ENCODE measurements at regions not wholly inside any gene's neighbourhood (a gene's known extent, or its start where the extent isn't known, plus 50 kb on each side); places are given as distances from the start of the nearest gene placed in this dataset.
"Not testable (repeated sequence)": the region's sequence is repeated elsewhere in the genome, so short reads cannot be mapped to it uniquely, and the experiment has no call there.

DNA sequence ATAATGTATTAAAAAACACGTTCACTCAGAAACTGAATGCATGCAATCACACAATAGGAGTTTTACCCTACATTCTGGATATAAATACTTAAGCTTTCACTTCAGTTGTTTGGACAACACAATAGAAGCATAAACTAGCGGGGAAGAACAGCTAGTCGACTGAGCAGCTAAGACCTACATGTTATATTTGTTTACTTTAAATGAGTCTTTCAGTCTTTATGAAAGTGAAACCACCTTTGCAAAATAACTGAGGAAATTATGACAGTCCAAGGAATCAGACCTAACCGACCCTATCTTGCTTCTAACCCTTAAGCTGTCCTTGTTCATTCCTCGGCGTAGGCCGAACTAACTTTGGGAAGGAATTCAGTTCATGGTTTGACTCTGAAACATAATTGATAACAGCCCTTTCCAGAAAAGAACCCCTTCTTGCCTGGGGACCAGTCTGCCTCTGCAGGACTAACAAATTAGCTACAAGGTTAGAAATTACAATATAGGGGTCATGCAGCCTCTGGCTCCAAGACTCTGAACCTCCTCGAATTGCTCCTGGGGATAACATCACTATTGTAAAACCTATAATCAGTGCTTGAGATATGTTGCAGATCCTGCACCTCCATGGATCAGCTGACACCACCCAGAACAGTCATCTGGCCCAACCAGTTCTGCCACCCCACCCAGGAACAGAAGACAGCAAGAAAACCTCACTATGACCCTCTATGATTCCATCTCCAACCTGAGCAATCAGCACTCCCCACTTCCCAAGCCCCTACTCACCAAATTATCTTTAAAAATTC is 185.1 kb upstream of the KLF6 start:
- no peak for DNase-seq

DNA sequence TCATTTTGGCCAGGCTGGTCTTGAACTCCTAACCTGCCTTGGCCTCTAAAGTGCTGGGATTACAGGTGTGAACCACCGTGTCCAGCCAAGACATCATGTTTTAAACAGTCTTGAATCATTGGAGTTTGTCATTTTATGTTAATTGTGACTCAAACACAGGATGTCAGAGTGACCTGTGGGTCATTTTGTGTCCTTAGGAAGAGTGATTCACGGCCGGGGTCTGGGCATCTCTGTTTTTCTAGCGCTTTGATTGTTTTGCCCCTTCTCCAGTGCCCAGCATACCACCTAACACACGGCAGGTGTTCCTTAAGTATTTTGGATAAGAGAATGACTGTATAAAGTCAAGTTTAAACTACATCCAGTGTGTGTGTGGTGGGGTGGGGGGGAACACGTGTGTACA is 183.7 kb upstream of the KLF6 start:
- DNase-seq = no peak

DNA sequence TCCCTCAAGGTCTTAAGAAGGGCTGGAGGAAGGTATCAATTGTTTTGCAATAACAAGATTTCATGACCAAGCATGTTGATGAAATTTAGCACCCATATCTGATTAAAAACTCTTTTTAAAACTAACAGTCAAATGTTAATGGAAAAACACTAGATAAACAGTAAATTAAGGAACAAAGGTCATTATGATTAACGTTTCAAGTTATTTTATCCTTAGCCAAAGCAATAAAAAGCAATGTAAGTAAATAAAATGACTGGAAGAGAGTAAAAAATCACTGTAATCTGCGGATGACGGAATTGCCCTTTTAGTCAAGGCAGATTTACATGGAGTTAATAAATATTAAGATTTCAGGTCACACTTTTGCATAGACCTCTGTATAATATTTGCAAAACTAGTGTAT is 179.5 kb upstream of the KLF6 start:
- no peak for DNase-seq

DNA sequence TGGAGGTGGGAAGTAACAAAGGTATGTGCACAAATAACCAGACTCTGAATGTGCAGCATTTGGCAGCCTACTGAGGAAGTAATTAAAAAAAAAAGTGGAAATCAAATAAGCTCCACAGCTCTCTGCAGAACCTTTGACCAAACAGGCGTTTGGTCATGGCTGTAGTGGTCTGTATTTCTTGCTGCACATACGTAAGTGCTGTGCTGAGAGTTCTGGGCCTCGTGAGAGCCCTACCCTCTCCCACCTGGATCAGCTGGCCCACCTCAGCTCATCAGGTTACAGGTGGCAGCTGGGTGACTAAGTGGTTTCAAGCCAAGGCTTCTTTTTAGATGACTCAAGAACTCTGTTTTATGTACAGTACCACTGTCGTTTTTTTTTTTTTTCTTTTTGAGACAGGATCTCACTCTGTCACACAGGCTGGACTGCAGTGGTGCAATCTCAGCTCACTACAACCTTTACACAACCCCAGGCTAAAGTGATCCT is 178.2 kb upstream of the KLF6 start:
- DNase-seq = no peak

- DNase-seq = no peak
These were observed 176.1 kb upstream of the KLF6 start for GRCh38 chr10:3961082-3961481.

- no peak for DNase-seq
These were observed 175.5 kb upstream of the KLF6 start for GRCh38 chr10:3960496-3960895.

DNA sequence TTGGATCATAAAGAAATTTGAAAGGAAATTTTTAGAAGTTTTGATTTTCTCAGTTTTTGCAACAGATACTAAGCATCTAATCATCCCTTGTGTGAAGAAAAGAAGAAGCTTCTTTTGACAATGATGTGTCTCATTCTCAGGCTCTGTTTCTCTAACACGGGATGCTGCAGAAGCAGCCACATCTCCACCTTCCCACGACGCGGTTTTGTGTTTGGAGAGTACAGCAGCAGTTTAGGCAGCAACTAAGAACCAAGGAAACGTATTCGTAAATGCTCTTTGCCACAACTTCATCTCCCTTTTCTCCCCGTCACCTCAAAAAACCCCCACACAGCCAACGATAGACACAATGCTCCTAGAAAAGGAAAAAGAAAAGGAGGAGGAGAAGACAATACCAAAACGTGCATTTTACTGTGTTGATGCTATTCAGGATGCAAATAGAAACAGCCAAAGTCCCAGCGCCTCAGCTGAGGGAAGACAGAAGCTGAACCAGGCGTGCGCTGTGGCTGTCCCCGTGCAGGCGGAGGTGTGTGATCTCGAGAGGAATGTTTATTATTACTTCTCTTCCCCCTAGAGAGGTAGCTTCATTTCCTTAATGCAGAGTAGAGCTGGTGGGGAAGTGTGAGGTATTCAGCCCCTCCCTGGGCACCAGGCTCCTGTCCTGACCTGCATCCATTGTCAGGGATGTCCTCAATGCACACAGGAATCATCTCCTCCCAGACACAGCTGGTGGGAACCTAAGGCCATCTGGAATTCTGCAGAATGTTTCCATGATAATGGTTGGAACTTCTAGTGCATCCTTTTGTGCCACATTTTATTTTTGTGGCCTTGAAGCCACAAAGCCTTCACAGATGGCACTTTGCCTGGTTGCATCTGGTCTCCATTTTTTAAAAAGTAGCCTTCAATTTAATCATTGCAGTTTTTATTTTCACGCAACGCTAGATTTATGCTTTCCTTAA is 174.6 kb upstream of the KLF6 start:
- DNase-seq = no peak

DNA sequence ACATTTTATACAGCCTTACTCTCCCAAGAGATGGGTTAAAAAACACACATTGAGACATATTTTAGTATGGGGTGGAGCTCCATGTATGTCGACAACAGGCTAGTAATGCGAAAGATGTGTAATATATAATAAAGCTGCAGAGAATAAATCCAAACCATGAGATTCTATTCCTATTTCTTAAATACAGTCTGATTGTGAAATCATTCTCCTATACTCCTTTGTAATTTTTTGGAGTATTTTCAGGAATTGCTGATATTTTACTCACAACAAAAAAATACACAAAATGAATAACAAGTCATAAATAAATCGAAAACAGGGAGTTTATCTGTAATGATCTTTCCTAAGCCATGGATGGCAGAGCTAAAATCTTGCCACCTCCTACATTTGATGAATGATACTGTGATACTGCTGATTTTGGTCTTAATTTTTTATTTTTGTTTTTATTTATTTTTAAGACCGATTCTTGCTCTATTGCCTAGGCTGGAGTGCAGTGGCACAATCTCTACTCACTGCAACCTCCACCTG is 173.5 kb upstream of the KLF6 start:
- DNase-seq = no peak

- DNase-seq = no peak
These were observed 171.1 kb upstream of the KLF6 start for GRCh38 chr10:3955955-3956617.

DNA sequence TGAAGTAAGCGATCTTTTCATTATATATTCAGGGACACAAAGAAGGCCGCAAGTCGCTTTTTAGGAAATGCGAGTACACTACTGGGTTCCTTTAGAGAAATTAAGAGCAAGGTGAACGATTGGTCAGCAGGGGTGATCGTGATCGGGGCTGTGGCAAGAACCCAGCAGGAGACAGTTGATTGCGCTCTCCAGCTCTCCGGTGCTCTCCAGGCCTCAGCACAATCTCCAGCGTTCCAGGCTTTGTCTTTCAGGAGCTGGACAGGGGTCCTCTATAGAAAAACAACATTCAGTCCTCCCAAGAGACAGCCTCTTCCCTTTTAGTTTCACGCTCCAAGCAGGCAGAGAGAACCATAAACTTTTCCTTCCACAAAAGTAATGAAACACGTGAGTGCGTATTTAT is 170.5 kb upstream of the KLF6 start:
- DNase-seq = no peak

DNA sequence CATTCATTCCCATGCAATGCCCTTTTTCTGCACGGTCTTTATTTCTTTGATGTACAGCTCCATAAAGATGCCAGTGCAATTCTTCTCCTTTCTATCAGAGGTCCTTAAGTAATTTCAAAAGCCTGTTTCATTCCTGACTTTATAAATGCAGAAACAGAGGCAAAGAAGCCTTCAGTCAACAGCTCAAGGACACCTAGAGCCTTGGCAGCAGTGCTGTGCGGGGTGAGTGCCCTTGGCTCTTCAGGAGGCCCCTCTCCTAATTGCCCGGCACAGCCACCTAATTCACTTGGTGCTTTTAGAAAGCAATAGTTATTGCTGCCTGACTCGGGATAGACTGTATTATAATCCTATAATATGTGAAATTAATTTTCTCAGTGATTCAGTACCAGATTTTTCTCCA is 169.6 kb upstream of the KLF6 start:
- DNase-seq = no peak

DNA sequence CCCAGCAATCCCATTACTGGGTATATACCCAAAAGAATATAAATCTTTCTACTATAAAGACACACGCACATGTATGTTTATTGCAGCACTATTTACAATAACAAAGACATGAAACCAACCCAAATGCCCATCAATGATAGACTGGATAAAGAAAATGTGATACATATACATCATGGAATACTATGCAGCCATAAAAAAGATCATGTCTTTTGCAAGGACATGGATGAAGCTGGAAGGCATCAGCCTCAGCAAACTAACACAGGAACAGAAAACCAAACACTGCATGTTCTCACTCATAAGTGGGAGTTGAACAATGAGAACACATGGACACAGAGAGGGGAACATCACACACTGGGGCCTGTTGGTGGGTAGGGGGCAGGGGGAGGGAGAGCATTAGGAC is 169.0 kb upstream of the KLF6 start:
- not testable (repeated sequence) for DNase-seq

GRCh38 chr10:3951993-3952392 is 167.0 kb upstream of the KLF6 start:
- DNase-seq = no peak

DNA sequence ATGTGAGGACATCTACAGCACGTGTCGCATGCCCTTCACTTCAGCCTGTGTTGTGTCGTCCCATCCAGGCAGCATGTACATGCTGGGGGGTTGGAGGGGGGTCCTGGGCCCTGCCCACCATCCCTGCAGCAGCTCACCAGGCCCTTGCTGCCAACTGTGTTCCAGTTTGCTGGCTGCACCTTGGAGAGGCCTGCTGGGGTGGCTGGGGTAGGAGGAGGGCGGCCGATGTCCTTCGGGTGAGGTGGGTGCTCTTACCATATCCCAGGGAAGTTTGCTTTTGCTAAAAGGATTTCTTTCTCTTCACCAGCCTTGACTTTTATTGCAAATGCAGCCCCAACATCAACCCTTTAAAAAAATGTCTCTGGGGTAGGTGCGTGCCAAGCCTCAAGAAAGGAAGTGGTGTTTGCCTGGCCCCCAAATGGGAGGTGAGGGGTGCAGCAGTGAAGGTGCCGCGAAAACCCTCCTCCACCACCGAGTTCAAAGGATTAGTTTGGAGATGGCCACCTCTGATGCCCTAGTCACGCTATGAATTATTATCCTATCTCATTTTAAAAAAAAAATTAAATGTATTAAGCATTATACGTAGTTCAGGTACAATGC is 165.8 kb upstream of the KLF6 start:
- DNase-seq = no peak

- DNase-seq = no peak
These were observed 164.7 kb upstream of the KLF6 start for GRCh38 chr10:3949711-3950110.

DNA sequence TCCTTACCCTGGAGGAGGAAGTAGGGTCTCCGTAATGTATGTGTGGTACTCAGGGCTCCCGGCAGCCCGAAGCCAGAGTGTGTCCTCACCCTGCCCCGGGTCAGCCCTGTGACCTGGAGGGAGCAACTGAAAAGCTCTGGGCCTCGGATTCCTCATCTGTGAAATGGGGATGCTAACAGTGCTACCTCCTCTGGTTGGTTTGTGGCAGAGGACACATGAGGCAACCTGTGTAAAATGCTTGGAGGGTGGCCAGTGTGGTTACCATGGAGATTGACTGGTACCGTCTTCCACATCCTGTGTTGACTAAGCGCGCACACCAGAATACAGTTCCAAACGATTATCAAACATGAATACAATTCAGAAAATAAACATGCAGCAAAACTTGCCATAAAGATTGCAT is 163.8 kb upstream of the KLF6 start:
- no peak for DNase-seq

GRCh38 chr10:3946234-3947229 is 161.5 kb upstream of the KLF6 start:
- no peak for DNase-seq

DNA sequence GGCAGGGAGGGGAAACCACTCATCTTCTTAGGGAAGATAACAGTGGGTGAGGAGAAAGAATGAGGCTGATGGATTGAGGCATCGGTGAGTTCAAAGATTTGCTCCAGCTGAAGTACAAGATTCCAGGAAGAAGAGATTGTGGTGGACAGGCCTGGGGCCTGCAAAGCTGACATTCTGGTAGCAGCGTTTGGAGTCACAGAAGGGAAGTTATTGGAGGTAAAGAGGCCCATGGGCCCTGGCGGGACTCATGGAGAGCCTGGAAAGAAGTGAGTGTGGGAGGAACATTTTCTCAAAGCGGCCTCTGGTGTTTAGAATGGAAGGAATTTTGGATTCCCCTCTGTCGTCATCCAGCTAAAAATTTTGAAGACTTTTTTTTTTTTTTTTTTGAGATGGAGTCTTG is 160.0 kb upstream of the KLF6 start:
- no peak for DNase-seq

DNA sequence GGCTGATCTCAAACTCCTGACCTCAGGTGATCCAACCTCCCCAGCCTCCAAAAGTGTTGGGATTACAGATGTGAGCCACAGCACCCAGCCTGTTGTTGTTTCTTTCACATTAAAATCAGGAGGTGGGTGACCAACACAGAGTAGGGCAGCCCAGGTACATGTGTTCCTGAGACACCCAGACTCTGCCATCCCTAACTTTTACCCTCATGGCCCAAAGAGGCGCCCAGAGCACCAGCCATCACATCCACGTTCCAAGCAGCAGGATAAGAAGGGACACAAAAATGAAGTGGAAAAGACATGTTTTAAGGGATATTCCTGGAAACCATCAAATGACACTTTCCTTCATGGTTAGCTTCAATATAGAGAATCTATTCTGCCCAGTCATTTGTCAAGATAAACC is 159.6 kb upstream of the KLF6 start:
- no peak for DNase-seq

DNA sequence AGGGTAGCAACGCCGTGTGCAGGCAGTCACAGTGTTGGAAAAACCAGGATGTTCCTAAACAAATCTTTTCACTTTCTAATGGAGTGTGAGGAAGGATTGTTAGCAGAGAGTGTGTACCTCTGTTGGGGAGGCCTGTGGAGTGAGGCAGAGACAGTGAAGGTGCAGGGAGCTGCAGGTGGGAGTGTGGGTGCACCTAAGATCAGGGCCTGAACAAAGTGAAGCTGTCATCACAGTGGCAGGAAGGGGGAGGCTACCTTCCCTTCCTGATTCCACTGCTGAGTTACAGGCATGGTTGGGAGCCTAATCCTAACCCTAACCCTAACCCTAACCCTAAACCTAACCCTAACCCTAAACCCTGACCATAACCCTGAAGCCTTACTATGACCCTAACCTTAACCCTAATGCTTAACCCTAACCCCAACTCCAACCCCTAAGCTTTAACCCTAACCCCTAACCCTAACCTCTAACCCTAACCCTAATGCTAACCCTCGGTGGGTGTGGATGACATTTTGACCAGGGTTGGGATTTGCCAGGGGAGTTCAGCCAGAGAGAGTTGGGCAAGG is 158.8 kb upstream of the KLF6 start:
- DNase-seq = no peak

DNA sequence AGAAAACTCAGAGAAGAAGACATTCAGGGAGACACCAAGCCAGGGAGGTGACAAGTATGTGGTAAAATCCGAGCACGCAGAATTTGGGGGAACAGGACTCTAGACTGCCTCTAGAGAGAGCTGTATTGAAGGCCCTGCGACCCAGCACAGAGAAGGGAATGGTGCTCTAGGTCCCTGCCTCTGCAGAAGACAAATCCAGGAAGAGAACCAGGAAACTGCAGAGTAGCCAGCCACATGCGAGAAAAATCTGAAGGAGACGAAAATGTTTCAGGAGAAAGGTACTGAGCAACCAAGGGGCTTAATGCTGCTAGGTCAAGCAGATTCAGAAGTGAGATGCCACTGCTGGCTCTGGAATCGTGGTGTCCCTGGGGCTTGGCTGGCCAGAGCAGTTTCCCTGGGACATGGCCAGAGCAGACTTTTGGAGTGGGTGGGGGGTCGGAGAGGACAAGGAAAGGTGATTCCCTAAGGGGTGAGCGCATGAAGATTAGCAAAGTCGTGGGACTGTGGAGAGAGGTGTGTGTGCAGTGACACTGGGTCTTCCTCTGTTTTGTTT is 158.0 kb upstream of the KLF6 start:
- no peak for DNase-seq
